Neutrophil (primary cell): ENCODE measurements at regions not wholly inside any gene's neighbourhood (a gene's known extent, or its start where the extent isn't known, plus 50 kb on each side); places are given as distances from the start of the nearest gene placed in this dataset.

Source experiments
- H3K27ac ChIP-seq: fragments of 200-600 bp; sonication (generic); 2 replicates; pipeline ENCODE4 v1.5.1; 2016; ENCODE audit warnings: mild to moderate bottlenecking, moderate library complexity
- H3K27me3 ChIP-seq: fragments of 200-600 bp; sonication (generic); 2 replicates; pipeline ENCODE4 v1.6.0; 2016; ENCODE audit warnings: mild to moderate bottlenecking
- H3K36me3 ChIP-seq: fragments of 200-600 bp; sonication (generic); 2 replicates; pipeline ENCODE4 v1.5.1; 2017
- H3K4me1 ChIP-seq, 2 experiments: fragments of 200-600 bp in 1 of 2; sonication (generic) in 1 of 2; 1 replicate in 1 of 2; 2 replicates in 1 of 2; pipeline versions ENCODE4 v1.5.1 to v1.6.1; 2013 to 2016; ENCODE audit warnings: low read depth in 1 of 2, low read length in 1 of 2, mild to moderate bottlenecking in 1 of 2, moderate library complexity in 1 of 2; ENCODE audit not compliant: control insufficient read depth in 1 of 2, insufficient read depth in 1 of 2
- H3K4me3 ChIP-seq, 2 experiments: fragments of 200-600 bp in 1 of 2; sonication (generic) in 1 of 2; 1 replicate in 1 of 2; 2 replicates in 1 of 2; pipeline ENCODE4 v1.5.1; 2013 to 2016; ENCODE audit warnings: low read depth in 1 of 2, low read length in 1 of 2, mild to moderate bottlenecking in 1 of 2, moderate library complexity in 1 of 2
- H3K9me3 ChIP-seq: fragments of 200-600 bp; sonication (generic); 2 replicates; pipeline ENCODE4 v1.5.1; 2016
- CTCF ChIP-seq: fragments of 200-600 bp; sonication (generic); IDR thresholded peaks from 2 replicates; pipeline ENCODE4 v1.5.1; 2016; ENCODE audit warnings: antibody characterized with exemption

DNA sequence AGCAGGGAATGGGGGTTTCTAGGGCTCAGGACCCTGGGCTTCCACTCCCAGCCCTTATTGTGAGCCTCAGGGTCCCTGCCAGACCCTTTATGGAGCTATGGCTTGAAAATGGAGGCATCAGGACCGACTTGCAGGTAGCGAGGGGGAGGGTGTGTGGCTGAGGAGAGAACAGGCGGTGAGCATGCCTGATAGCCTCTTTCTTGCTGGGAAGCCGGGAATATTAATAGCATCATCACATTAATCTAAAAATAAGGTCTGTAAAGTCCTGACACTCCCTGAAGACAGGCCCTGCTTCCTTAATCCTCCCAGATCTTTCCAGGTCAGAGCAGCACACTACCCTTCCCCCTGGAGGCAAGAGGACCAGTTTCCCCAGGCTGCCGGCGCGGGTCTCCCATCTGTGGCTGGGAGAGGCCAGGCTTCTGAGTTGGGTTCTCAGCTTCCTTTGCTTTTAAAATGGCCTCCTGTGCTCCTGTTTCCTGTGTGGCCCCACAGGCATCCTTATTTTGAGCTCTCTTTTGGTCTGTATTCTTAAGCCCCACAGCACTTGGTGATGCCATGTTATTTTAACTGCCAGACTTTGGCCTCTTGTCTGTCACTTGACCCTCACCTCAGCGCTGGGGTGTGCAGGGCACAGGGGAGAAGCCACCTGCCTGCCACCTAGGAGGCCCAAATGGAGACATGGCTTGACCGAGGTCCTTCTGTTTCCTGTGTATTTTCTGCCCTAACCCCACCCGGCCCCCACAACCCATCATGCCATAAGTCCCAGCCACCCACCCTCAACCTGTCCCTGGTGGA lies 185.0 kb upstream of the TOPAZ1 start:
- H3K4me1 ChIP-seq: no peaks in the 10 kb centered on the region
- no peak overlapping the region for H3K4me3 ChIP-seq
- H3K27ac ChIP-seq: no peak overlapping the region
- H3K36me3 ChIP-seq: no peaks in the 10 kb centered on the region
- peaks cover 36% of the 10 kb centered on the region for H3K27me3 ChIP-seq
- H3K9me3 ChIP-seq: no peaks in the 10 kb centered on the region
- TF ChIP-seq CTCF: no peak

DNA sequence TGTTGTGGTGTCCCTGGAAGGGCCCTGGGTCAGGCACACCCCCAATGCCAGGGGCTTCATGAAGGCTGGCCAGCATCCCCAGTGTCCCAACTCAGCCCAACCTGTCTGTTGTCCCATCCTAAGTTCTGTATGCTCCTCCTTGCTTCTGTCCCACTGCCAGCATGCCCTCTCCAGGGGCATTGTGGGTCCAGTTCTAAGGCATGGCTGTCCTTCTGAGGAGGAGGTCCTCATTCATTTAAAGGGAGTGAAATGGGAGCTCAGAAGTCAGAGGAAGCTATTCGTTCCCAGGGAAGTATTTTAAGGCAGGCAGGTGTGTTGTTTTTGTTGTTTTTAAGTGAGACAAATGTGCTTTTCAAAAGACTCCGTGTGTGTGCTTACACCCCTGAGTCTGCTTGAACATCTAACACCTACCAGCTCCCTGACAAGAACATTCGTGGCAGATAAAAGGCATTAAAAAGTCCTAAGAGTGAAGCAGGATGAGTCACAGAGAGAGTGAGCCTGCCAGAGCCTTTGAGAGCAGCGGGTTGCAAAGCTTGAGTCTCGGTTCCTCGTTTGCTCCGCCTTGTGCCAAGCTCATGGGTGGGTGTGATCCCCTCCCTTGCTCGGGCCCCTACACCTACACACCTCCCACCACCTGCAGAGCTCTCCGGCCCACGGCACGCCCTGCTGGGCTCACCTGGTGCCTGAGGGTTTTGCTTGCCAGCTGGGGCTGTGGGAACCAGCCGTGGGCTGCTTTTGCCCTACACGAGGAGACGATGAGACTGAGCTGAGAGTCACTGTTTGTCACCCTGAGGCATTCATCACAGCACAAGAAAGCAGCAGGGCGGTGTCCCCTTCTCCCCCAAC lies 183.4 kb upstream of the TOPAZ1 start:
- Histone ChIP-seq H3K9me3 (no peaks in the 10 kb centered on the region), H3K27me3 (peaks cover 42% of the 10 kb centered on the region), H3K4me1 (no peaks in the 10 kb centered on the region), H3K27ac (no peak overlapping the region), H3K4me3 (no peak overlapping the region), H3K36me3 (no peaks in the 10 kb centered on the region)
- no peak for TF ChIP-seq CTCF

DNA sequence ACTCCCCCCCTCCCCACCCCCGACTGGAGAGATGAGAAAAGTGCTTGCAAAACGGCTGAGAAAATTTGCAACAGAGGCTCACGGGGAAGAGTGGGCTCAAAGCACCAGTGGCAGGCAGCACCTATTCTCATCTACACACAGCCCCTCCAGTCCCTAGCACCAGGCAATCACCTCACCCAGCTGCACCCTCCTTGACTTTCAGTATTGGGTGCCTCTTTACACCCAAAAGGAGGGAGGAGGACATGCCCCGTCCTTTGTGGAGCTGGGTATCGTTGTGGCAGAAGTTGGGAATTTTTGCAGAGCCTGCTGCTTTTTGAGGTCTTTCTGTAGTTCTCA lies 182.8 kb upstream of the TOPAZ1 start:
- Histone ChIP-seq H3K36me3 (no peaks in the 10 kb centered on the region), H3K4me3 (no peak overlapping the region), H3K27me3 (peaks cover 47% of the 10 kb centered on the region), H3K9me3 (no peaks in the 10 kb centered on the region), H3K27ac (no peak overlapping the region), H3K4me1 (no peaks in the 10 kb centered on the region)
- TF ChIP-seq CTCF: no peak

- TF ChIP-seq CTCF: no peak
- no peak overlapping the region for H3K27ac ChIP-seq
- no peaks in the 10 kb centered on the region for H3K4me1 ChIP-seq
- no peaks in the 10 kb centered on the region for H3K36me3 ChIP-seq
- peaks cover 55% of the 10 kb centered on the region for H3K27me3 ChIP-seq
- no peak overlapping the region for H3K4me3 ChIP-seq
- H3K9me3 ChIP-seq: no peaks in the 10 kb centered on the region
Observed at GRCh38 chr3:44060164-44060563, 181.5 kb upstream of the TOPAZ1 start.

- no peak for TF ChIP-seq CTCF
- Histone ChIP-seq H3K9me3 (no peaks in the 10 kb centered on the region), H3K4me3 (no peak overlapping the region), H3K36me3 (no peaks in the 10 kb centered on the region), H3K27me3 (peaks cover 55% of the 10 kb centered on the region), H3K4me1 (no peaks in the 10 kb centered on the region), H3K27ac (no peak overlapping the region)
Observed at GRCh38 chr3:44061268-44061667, 180.4 kb upstream of the TOPAZ1 start.
